Ishikawa (cell line): ENCODE measurements at regions not wholly inside any gene's neighbourhood (a gene's known extent, or its start where the extent isn't known, plus 50 kb on each side); places are given as distances from the start of the nearest gene placed in this dataset.

Source experiments
- CEBPB ChIP-seq: IDR thresholded peaks from 2 replicates; pipeline ENCODE4 v1.6.1; 2012
- EP300 ChIP-seq: IDR thresholded peaks from 2 replicates; pipeline ENCODE4 v1.6.1; 2012; ENCODE audit warnings: borderline replicate concordance
- RAD21 ChIP-seq: IDR thresholded peaks from 2 replicates; pipeline ENCODE4 v1.6.1; 2012; ENCODE audit warnings: low read depth
- YY1 ChIP-seq: IDR thresholded peaks from 2 replicates; pipeline ENCODE4 v1.6.1; 2012; ENCODE audit warnings: low read depth
- TF ChIP-seq, protein P1 (sequence below): IDR thresholded peaks from 2 replicates; pipeline ENCODE4 v1.6.1; 2012

- TF ChIP-seq, protein P1, sequence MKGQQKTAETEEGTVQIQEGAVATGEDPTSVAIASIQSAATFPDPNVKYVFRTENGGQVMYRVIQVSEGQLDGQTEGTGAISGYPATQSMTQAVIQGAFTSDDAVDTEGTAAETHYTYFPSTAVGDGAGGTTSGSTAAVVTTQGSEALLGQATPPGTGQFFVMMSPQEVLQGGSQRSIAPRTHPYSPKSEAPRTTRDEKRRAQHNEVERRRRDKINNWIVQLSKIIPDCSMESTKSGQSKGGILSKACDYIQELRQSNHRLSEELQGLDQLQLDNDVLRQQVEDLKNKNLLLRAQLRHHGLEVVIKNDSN, result no peak
- TF ChIP-seq RAD21, result no peak
- TF ChIP-seq EP300, result no peak
- TF ChIP-seq YY1, result no peak
- TF ChIP-seq CEBPB, result no peak
Measured at GRCh38 chr9:27924502-27924901, 351.2 kb upstream of the C9orf72 start.
